ENCODE measurements at regions not wholly inside any gene's neighbourhood (a gene's known extent, or its start where the extent isn't known, plus 50 kb on each side); places are given as distances from the start of the nearest gene placed in this dataset.

GRCh38 chr10:1881636-1882035, 144.3 kb upstream of the ADARB2 start:
- TF ChIP-seq CTCF (IDR thresholded peaks at IDR 0.05) = no peak
- no peak for TF ChIP-seq POLR2A (IDR thresholded peaks at IDR 0.05)
- TF ChIP-seq EP300 (IDR thresholded peaks at IDR 0.05) = no peak
